ENCODE measurements at regions not wholly inside any gene's neighbourhood (a gene's known extent, or its start where the extent isn't known, plus 50 kb on each side); places are given as distances from the start of the nearest gene placed in this dataset.

DNA sequence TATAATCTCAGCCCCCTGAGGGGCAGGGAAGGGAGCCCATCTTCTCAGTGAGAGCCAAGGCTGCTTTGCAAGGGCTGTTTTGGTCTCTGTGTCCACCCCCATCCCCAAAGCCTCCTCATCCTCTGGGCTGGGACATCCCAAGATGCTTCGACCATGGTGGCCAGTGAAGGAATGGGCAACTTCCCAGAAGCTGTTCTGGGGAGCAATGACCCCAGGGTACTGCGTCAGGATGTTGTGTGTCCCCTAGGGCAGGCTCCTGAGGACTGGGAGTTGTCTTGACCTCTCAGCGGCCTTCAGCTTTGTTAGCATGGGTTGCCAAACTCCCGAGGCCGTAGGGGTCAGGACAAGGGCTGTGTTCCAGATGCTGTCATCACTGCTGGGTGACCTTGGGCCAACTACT, 238.4 kb upstream of the POU3F1 start:
- DNase-seq = no peak

DNA sequence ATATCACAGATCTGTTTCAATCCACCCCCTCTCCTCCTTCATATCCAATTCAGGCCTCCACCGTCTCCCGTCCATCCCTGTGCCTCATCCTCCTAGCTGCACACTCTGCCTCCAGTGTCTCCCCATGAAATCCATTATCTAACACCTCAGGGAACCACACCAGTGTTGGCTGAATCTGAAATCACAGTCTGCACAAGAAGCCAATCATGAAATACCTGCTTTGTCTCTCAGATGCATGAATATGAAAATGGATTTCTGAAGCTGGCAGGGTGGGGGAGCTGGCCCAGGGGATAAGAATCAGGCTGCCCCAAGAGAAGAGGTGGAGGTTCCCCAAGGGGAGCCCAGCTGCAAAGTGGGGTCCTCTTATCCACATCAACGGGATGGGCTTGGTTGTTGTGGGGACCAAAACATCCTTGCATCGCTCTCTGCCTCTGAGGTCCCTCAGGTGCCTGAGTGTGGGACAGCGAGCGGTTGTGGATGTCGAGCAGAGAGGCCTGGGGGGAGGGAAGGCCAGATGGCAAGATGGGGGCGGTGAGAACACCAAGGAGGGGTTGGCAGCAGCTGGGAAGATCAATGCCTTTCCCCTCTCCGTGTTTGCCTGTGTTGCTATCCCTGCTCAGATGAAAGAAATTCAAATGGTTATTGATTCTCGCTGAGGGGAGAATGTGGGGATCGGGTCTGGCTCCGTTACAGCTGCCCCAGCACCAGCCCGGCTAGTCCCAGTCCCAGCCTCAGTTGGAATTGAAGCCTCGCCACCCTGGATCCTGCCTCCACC, 237.3 kb upstream of the POU3F1 start:
- no peak for DNase-seq

DNA sequence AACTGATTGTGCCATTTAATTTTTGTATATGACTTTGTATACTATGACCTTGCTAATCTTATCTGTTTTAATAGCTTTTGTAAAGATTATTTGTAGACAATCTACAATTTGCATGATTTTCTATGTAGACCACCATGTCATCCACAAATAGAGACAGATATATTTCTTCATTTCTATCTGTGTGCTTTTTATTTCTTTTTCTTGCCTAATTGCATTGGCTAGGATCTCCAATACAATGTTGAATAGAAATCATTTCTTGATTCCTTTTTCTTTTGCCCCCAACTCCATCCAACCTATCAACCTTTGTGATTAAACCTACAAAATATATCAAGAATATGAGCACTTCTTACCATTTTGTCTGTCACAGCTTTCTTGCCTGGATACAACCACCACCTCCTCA, 232.6 kb upstream of the POU3F1 start:
- no peak for DNase-seq

DNA sequence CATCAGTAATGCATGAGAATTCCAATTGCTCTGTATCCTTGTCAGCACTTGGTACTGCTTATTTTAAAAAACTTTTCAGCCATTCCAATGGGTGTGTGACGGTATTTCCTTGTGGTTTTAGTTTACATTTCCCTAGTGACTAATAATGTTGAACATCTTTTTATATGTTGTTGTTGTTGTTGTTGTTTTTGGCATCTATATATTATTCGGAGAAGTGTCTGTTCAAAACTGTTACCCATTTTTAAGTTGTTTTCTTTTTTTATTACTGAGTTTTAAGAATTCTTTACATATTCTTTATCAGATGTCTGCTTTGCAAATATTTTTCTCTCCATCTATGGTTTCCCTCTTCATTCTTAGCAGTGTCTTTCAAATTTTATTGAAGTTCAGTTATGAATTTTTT, 231.1 kb upstream of the POU3F1 start:
- no peak for DNase-seq

DNA sequence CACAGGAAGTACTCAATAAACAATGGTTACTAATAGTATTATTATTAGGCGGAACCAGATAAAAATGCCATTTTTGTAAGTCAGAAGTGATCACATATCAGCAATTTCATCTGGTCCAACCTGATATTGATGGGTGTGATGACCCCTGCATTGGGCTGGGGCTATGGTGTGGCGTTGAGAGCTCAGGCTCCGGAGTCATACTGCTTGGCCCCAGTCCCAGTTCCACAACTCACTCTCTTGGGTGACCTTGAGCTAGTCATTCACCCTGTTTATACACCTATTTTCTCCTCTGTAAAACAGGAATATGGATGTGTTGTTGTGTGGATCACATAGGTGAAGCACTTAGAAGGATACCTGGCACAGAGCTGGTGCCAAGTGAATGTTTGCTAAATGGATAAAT, 229.4 kb upstream of the POU3F1 start:
- no peak for DNase-seq

DNA sequence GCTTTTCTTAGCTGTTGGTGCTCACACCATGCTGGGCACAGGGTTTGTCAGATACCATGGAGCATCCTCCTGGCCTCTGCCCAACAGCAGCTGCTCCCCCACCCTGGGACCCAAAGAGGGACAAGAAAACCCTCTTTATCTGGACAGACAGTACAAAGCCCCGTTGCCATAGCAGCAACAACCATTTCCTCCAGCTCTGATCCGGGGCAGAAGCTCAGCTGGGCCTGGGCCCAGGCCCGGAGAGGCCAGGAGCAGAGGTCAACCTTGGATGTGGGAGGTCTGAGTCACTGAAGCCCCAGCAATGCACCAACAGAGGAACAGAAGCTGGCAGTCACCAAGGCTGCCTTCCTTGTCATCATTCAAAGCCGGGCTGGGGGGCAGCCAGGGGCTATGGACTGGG, 228.4 kb upstream of the POU3F1 start:
- no peak for DNase-seq

DNA sequence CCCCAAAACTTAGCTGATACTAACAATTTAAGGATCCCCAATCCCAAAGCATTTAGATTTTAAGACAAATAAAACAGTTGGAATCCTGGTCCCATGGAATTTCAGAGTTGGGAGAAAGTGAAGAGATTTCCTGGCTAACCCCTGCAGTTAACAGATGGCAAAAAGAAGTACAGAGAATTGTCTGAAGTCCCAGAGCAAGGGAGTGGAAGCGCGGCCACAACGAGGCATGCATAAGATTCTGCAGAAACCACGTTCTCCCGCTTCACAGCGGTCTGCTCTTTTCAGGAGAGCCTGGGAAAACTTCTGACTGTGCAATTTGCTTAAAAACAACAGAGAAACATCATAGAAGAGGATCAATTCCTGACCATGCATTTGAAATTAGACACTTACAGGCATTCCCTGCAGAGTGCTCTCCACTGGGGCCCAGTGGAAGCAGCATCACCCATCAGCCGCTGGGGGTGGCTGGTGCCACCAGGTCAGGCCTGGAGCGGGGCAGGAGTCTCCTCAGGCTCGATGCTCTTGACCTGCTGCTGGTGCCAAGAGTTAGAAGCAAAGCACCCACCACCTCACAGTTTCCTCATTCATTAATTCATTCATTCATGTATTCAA, 226.7 kb upstream of the POU3F1 start:
- peak; percentile 11 for DNase-seq

DNA sequence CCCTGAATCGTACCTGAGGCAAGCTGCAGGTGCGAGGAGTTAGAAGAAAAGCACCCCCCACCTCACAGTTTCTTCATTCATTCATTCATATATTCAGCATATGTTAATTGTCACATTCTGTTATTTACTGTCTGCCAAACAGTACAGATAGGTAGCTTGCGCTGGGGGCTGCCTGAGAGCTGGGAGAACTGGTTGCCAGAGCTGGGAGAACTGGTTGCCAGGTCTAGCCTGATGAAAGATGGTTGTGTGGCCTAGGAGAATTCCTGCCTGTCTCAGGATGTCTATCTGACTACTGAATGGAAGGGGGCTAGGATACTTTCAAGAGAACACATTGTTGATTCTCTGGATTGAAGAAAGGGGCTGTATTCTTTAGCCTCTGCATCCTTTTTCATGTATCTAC, 225.9 kb upstream of the POU3F1 start:
- no peak for DNase-seq

DNA sequence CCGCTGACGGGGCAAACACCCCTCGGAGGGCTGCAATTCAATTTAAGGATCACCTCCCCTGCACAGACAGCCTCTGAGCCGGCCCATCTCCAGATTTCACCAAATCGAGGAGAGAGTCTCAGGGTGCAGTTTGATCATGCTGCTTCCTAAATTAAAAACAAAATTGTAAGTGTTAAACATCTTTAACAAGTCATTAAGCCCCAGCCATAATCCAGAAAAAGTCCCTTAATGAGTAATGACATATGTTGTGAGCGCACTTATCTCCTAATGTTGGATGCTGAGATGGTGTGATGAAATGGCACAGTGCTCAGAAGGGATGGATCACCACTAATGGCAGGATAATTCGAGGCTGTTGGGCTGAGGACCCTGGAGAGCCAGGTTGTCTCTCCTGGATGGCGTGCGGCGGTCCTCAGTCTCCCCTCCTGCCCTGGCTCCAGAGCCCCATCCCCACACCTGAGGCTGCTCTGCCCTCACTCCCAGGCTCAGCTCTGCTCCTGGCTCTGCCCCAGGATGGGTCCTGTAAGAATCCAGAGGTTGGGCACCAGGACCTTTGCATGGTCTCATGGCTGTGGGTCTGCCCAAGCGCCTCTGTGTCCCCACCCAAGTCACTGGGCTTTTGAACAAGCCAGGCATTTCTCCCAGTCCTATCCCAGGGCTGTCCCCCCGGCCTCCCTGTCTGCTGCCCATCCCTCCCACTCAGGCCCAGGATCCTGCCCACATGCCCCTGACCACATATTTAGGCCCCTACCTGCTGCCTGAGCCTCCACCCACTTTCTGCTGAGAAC, 224.4 kb upstream of the POU3F1 start:
- DNase-seq = no peak

DNA sequence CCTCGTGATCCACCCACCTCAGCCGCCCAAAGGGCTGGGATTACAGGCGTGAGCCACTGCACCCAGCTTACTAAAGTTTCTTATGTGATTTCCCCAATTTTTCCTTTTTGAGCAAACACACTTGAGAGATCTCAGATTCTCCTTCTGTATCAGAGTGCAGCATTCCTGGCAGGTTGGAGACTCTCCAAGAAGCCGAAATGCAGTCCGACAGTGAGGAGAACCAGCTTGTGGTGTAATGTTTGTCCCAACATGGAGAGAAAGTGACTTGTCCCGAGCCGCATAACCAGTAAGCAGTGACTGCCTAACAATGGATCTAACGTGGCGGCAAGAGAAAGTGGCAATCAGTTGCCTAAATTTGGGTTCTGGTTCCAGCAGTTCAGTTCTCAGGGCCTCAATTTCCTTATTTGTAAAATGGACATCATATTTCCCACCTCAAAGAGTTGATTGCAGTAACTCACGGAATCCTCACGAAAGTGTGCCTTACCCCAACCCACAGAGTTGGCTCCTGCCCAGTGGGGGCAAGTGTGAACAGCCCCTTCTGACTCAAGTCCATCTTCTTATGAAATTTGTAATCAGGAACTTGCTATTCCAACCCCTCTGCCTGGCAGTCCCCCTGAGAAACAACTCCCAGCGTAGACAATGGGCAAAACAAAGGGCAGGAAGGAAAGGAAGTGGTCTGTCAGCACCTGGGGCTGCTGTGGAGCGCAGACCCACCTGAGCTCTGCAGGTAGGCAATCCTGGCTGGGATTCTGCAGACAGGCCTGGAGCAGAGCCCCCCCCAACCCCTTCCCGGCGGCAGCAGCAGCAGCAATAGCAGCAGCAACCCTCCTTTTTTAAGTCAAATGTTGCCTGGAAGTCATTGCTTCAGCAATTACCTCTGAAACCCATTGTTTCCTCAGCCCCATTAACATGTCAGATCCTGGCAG, 223.6 kb upstream of the POU3F1 start:
- DNase-seq = no peak

DNA sequence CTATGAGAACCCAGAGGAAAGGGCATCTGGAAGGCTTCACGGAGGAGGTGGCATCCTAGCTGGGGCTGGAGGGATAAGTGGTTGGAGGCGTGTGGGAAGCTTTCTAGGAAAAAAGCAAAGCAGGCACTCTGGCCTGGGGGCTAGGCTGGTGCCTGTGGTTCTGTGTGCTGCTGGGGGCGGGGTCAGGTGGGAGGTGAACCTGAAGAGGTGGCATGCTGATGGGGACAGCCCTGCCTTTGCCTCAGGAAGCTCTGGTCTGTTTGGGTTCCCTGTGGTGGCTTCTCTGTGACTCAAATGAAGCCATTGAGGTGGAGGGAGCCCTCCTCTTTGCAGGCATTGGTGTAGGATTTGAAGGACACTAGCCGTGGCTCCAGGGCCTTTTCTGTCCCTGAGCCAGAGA, 221.6 kb upstream of the POU3F1 start:
- no peak for DNase-seq

DNA sequence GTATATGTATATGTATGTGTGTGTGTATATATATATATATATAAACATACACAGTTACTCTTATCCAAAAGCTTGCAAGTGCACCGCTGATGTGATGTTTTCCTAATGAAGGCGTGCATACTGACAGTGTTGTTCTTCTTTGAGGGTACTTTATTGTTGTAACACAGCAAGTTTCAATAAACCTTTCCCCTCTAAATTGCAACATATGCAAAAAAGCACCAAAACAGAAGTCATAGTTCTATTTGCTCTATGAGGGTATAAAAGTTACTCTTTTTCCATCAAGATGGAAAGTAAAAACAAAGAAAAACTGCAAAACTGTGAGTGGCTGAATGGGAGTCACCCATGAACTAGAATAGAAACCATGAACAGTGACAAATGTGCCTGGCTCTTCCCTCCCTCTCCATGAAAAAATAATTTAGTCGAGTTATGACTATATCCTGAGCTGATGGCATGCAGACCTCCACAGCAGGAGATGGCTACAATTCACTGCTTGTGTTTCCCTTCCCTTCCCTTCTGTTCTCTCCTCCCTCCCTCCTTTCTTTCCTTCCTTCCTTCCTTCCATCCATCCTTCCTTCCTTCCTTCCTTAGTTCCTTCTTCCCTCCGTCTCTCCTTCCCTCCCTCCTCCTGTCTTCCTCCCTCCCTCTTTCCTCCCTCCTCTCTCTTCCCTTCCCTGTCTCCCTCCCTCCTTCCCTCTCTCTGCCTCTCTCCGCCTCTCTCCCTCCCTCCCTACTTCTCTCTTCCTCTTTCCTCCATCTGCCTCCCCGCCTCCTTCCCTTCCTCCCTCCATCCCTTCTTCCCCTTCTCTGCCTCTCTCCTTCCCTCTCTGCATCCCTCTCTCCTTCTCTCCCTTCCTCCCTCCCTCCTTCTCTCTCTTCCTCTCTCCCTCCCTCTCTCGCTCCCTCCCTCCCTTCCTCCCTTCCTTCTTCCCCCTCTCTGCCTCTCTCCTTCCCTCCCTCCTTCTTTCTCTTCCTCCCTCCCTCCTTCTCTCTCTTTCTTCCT, 220.7 kb upstream of the POU3F1 start:
- DNase-seq = no peak

DNA sequence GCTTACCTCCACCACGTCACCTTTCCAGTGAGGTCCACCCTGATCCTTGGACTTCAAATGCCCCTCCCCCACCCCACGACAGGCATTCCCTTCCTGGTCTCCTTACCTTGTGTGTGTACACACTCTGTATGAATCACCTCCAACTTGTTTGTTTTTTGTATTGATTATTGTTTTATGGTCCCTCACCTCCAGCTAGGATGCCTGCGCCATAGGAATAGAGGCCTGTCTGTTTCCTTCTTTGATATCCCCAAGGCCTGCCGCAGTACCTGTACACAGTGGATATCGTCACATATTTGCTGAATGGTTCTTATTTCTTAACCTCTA, 219.6 kb upstream of the POU3F1 start:
- no peak for DNase-seq

DNA sequence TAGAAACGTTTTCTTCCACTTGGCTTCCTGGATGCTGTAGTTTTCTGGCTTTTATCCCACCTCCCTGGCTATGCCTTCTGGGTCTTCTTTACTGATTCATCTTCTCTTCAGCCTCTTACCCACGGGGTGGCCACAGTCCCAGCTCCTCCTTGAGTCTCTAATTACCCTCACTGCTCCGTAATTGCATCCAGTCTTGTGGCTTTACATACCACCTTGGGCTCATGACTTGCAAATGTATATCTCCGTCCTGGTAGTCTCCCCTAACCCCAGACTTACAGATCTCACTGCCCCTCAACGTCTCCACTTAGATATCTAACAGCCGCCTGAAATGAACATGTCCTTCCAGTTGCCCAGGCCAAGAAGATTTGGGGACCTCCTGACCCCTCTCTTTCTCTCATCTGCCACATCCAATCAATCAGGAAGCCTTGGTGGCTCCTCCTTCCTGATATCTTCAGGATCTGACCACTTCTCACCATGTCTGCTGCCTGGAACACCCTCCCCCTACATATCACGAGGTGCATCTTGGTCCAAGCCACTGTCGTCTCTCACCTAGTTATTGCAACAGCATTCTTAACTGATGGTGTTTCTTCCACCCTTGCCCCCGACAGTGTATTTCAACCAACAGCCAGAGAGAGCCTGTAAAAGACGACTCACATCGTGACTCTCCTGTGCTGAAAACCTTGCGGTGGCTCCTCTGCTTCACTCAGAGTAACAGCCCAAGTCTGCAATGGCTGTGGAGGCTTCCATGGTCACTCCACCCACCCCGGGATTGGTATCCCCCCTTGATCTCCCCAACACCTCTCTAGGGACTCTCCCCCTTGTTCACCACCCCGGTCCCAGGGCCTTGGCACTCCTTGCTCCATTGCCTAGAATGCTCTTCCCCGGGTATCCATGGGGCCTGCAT, 219.0 kb upstream of the POU3F1 start:
- DNase-seq = no peak

DNA sequence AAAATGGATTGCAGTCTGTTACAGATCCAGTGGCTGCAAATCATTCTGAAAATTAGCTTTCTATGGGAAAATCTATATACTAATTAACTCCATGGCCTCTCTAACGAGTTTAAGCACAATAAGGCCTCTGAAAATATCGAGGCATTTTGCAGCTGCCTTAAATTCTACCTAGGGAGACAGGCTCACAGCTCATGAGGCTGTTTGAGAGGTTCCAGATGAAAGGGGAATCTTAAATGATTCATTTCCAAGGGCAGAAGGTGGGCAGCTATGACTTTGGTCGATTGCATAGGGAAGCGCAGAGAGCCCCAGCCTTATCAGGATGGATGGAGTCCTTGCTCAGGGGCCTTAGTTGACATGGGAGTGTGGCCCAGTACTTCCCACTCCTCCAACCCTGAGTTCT, 216.8 kb upstream of the POU3F1 start:
- no peak for DNase-seq

DNA sequence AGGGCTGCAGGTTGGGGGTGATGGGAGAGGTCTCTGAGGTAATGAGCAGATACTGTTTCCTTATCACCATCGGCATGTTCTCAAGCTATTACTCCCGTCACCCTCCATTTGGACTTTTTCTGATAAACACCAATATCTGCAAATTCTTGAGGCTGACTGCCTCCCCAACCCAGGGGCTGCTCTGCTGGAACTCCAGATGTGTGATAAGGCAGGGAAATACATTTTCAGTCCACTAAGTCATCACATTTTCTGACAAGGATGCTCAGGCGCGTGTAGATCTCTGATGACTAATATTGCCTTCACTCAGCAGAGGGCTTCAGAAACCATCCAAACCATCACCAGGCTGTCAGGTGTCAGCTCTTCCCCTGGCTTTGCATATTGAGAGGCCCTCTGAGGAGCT, 215.0 kb upstream of the POU3F1 start:
- DNase-seq = no peak

DNA sequence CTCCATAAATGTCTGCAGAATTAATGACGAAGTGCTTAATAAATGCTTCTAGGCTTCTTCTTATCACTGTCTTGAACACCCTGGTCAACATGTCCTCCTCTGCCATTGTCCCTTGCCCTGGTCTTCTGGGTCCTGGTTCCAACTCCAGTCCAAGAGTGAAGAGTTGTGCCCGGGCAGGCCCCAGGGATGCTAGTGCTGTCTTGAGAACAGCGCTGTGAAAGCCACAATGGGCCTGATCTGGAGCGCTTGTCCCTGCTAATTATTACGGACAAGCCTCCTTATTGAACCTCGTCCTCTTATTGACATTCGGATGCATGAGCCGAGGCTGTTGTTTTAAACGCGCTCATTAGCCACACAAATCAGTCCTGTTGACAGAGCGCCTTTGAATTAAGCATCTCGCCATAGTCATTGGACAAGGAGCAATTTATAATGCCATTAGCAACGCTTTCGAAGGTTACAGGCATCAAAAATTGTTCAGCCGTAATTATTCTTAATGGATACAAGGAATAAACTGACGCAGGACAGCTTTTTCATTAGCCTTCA, 211.6 kb upstream of the POU3F1 start:
- DNase-seq = no peak

DNA sequence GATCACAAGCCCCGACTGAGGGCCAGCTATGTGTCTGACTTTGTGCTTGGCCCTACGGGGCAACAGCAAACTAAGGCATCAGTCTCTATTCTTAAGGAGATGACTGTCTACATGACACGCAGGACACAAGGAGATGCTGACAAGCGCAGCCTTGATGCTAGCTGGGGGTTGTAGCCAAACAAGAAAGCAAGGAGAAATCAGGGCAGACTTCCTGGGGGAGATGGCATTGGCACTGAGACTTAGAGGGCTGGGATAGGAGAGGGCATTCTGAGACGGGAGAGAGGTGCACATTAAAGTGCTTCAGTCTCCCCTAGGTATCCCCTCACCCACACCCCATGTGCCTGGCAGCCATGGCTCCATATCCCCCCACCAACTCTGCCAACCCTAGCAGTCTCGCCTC, 210.8 kb upstream of the POU3F1 start:
- no peak for DNase-seq

DNA sequence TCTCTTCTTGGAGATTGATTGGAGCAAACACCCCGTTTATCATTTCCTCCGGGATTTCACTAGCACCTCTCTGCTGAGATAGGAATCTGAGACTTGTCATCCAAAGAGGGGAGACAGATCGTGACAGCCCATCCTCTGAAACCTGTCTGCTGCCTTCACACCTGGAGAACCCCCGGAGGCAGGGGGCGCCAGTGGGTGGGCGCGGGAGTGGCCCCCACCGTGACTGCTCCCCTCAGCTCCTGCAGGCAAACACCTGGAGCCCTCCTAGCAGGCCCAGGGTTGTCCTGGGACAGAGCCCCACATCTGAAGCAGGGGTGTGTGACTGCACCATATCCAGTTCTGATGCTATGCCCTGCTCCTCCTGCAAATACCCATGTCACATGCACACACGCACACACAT, 209.5 kb upstream of the POU3F1 start:
- no peak for DNase-seq

DNA sequence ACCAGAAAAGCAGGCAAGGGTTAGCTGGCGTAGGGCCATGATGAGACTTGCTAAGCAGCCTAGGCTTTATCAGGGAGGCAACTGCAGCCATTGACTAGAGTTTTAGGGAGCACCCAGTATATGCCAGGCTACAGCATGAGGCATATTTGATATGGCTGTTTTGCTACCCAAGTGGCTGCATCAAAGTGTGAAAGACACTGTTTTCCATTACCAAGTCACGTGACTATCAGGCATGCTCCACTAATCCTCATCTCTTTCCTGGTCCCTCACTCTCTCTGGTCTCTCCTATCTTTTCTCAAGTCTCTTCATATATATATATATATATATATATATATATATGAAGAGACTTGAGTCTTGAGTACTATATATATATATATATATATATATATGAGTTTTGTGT, 206.7 kb upstream of the POU3F1 start:
- DNase-seq = no peak

Measured in hindlimb muscle (tissue), 1 donor.